ENCODE measurements at regions not wholly inside any gene's neighbourhood (a gene's known extent, or its start where the extent isn't known, plus 50 kb on each side); places are given as distances from the start of the nearest gene placed in this dataset.

- 70% methylated on average over 6 of the region's 6 CpGs for WGBS
- H3K27ac ChIP-seq (ENCODE audit: low read depth in 1 of 2, low read length in 2 of 2) = no peak overlapping the region
- no peak overlapping the region for H3K9ac ChIP-seq (ENCODE audit: low read depth in 1 of 2, low read length in 2 of 2)
- no peaks in the 10 kb centered on the region for H3K36me3 ChIP-seq (ENCODE audit: control insufficient read depth in 4 of 4, insufficient read depth in 3 of 4, low read depth in 1 of 4, low read length in 3 of 4)
- no peaks in the 10 kb centered on the region for H3K27me3 ChIP-seq (ENCODE audit: control insufficient read depth in 4 of 4, insufficient read depth in 4 of 4, low read length in 3 of 4)
- DNase-seq (ENCODE audit: low spot score) = no peak
- no peaks in the 10 kb centered on the region for H3K4me1 ChIP-seq (ENCODE audit: control insufficient read depth in 4 of 4, insufficient read depth in 4 of 4, low read length in 3 of 4)
- peaks cover 0 to 5% (median 1%) of the 10 kb centered on the region in 4 donors for H3K9me3 ChIP-seq (ENCODE audit: control insufficient read depth in 4 of 4, low read length in 3 of 4)
- H3K4me3 ChIP-seq (ENCODE audit: low read depth in 1 of 3, low read length in 3 of 3) = no peak overlapping the region
- TF ChIP-seq HNF4G (IDR thresholded peaks at IDR 0.05) (no peak), SP1 (IDR thresholded peaks at IDR 0.05) (no peak), FOXA1 (IDR thresholded peaks at IDR 0.05) (no peak), ZBTB33 (IDR thresholded peaks at IDR 0.05) (no peak), FOXA2 (IDR thresholded peaks at IDR 0.05) (no peak), RAD21 (IDR thresholded peaks at IDR 0.05) (no peak), EGR1 (IDR thresholded peaks at IDR 0.05; ENCODE audit: low read depth in 2 of 2) (no peak), HNF4A (conservative IDR thresholded peaks at IDR 0.05) (no peak), JUND (IDR thresholded peaks at IDR 0.05) (no peak), CTCF (IDR thresholded peaks at IDR 0.05; ENCODE audit: low read depth, low read length, missing input control) (no peak), GABPA (IDR thresholded peaks at IDR 0.05 in 1 of 2, conservative IDR thresholded peaks at IDR 0.05 in 1 of 2) (no peak), NR2F2 (IDR thresholded peaks at IDR 0.05) (no peak), TAF1 (conservative IDR thresholded peaks at IDR 0.05) (no peak)
- TF ChIP-seq, protein P1, sequence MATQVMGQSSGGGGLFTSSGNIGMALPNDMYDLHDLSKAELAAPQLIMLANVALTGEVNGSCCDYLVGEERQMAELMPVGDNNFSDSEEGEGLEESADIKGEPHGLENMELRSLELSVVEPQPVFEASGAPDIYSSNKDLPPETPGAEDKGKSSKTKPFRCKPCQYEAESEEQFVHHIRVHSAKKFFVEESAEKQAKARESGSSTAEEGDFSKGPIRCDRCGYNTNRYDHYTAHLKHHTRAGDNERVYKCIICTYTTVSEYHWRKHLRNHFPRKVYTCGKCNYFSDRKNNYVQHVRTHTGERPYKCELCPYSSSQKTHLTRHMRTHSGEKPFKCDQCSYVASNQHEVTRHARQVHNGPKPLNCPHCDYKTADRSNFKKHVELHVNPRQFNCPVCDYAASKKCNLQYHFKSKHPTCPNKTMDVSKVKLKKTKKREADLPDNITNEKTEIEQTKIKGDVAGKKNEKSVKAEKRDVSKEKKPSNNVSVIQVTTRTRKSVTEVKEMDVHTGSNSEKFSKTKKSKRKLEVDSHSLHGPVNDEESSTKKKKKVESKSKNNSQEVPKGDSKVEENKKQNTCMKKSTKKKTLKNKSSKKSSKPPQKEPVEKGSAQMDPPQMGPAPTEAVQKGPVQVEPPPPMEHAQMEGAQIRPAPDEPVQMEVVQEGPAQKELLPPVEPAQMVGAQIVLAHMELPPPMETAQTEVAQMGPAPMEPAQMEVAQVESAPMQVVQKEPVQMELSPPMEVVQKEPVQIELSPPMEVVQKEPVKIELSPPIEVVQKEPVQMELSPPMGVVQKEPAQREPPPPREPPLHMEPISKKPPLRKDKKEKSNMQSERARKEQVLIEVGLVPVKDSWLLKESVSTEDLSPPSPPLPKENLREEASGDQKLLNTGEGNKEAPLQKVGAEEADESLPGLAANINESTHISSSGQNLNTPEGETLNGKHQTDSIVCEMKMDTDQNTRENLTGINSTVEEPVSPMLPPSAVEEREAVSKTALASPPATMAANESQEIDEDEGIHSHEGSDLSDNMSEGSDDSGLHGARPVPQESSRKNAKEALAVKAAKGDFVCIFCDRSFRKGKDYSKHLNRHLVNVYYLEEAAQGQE (IDR thresholded peaks at IDR 0.05) = no peak
Measured at GRCh38 chr12:82216475-82216874, 141.7 kb downstream of the CCDC59 start.

GRCh38 chr12:82213761-82214160 lies 144.4 kb downstream of the CCDC59 start:
- no peak for TF ChIP-seq GABPA (IDR thresholded peaks at IDR 0.05 in 1 of 2, conservative IDR thresholded peaks at IDR 0.05 in 1 of 2)
- Histone ChIP-seq H3K4me1 (ENCODE audit: control insufficient read depth in 4 of 4, insufficient read depth in 4 of 4, low read length in 3 of 4) (no peaks in the 10 kb centered on the region), H3K9ac (ENCODE audit: low read depth in 1 of 2, low read length in 2 of 2) (no peak overlapping the region), H3K36me3 (ENCODE audit: control insufficient read depth in 4 of 4, insufficient read depth in 3 of 4, low read depth in 1 of 4, low read length in 3 of 4) (no peaks in the 10 kb centered on the region), H3K27ac (ENCODE audit: low read depth in 1 of 2, low read length in 2 of 2) (no peak overlapping the region), H3K27me3 (ENCODE audit: control insufficient read depth in 4 of 4, insufficient read depth in 4 of 4, low read length in 3 of 4) (no peaks in the 10 kb centered on the region), H3K4me3 (ENCODE audit: low read depth in 1 of 3, low read length in 3 of 3) (no peak overlapping the region), H3K9me3 (ENCODE audit: control insufficient read depth in 4 of 4, low read length in 3 of 4) (peaks cover 0 to 16% (median 8%) of the 10 kb centered on the region in 4 donors)
- 53% methylated on average over 2 of the region's 2 CpGs for WGBS
- DNase-seq (ENCODE audit: low spot score) = no peak
